ENCODE measurements at regions not wholly inside any gene's neighbourhood (a gene's known extent, or its start where the extent isn't known, plus 50 kb on each side); places are given as distances from the start of the nearest gene placed in this dataset.

GRCh38 chr2:355773-356172, 67.9 kb upstream of the ALKAL2 start:
- H3K36me3 ChIP-seq (replicated peaks in 1 of 2; ENCODE audit: control insufficient read depth in 1 of 2, insufficient read depth in 2 of 2, low read length in 2 of 2) = no peaks in the 10 kb centered on the region
- no peak for FAIRE-seq
- ChIA-PET POLR2A (no interaction called here), CTCF (ENCODE audit: low intra/inter-chr PET ratio, low total read pairs) (no interaction called here)
- WGBS (ENCODE audit: low lambda C conversion rate) = 42% methylated on average over 12 of the region's 12 CpGs
- in situ Hi-C loops (cut with HindIII; ENCODE audit: extremely low pct_ligation_motif_present, low pct_unique_long_range_greater_than_20kb) = no loop called here
- no peak overlapping the region for H3K9ac ChIP-seq (ENCODE audit: insufficient read depth, low read depth, low read length)
- BruUV-seq (replicated peaks) = no TSS peak
- no peak overlapping the region for H3K4me2 ChIP-seq (ENCODE audit: low read depth, low read length)
- H3K4me1 ChIP-seq (ENCODE audit: insufficient read depth, low read length) = no peaks in the 10 kb centered on the region
- H3K79me2 ChIP-seq (ENCODE audit: insufficient read depth, low read length) = no peaks in the 10 kb centered on the region
- H3K4me3 ChIP-seq (replicated peaks in 1 of 3; ENCODE audit: insufficient read depth in 1 of 3, low read depth in 2 of 3, low read length in 3 of 3) = no peak overlapping the region
- no peak for ATAC-seq
- TF ChIP-seq MNT (IDR thresholded peaks at IDR 0.05) = peak; percentile 60
- TF ChIP-seq ZNF362 (CRISPR knock-in tag; IDR thresholded peaks at IDR 0.05; ENCODE audit: borderline replicate concordance) = no peak
- intact Hi-C loops (cut with micrococcal nuclease; ENCODE audit: unreplicated experiment) = no loop called here
- no peak overlapping the region for H2AFZ ChIP-seq (ENCODE audit: low read length)
- peaks cover 2 to 29% of the 10 kb centered on the region in 2 experiments; a peak in 3 of 5 replicates for H3K27me3 ChIP-seq (ENCODE audit: control insufficient read depth in 1 of 2, insufficient read depth in 2 of 2, low read length in 2 of 2)
- DNase-seq (ENCODE audit: low spot score) = no peak
- H3K27ac ChIP-seq (ENCODE audit: extremely low read length, insufficient read depth, low read length) = no peak overlapping the region
- no peaks in the 10 kb centered on the region for H4K20me1 ChIP-seq (ENCODE audit: insufficient read depth, low read length)
- no peaks in the 10 kb centered on the region for H3K9me3 ChIP-seq (ENCODE audit: low read length)

GRCh38 chr2:352696-353095, 64.8 kb upstream of the ALKAL2 start:
- no peak overlapping the region for H3K4me3 ChIP-seq (replicated peaks in 1 of 3; ENCODE audit: insufficient read depth in 1 of 3, low read depth in 2 of 3, low read length in 3 of 3)
- H3K4me1 ChIP-seq (ENCODE audit: insufficient read depth, low read length) = no peaks in the 10 kb centered on the region
- H3K27ac ChIP-seq (ENCODE audit: extremely low read length, insufficient read depth, low read length) = no peak overlapping the region
- ATAC-seq = no peak
- no peaks in the 10 kb centered on the region for H3K9me3 ChIP-seq (ENCODE audit: low read length)
- no peaks in the 10 kb centered on the region for H3K36me3 ChIP-seq (replicated peaks in 1 of 2; ENCODE audit: control insufficient read depth in 1 of 2, insufficient read depth in 2 of 2, low read length in 2 of 2)
- H3K79me2 ChIP-seq (ENCODE audit: insufficient read depth, low read length) = no peaks in the 10 kb centered on the region
- intact Hi-C loops (cut with micrococcal nuclease; ENCODE audit: unreplicated experiment) = no loop called here
- no peak for DNase-seq (ENCODE audit: low spot score)
- no peaks in the 10 kb centered on the region for H4K20me1 ChIP-seq (ENCODE audit: insufficient read depth, low read length)
- no TSS peak for BruUV-seq (replicated peaks)
- POLR2A ChIA-PET = no interaction called here
- in situ Hi-C loops (cut with HindIII; ENCODE audit: extremely low pct_ligation_motif_present, low pct_unique_long_range_greater_than_20kb) = no loop called here
- peaks cover 0 to 19% of the 10 kb centered on the region in 2 experiments; a peak in 3 of 5 replicates for H3K27me3 ChIP-seq (ENCODE audit: control insufficient read depth in 1 of 2, insufficient read depth in 2 of 2, low read length in 2 of 2)
- no peak for FAIRE-seq
- no peak overlapping the region for H3K9ac ChIP-seq (ENCODE audit: insufficient read depth, low read depth, low read length)
- H3K4me2 ChIP-seq (ENCODE audit: low read depth, low read length) = no peak overlapping the region
- under 1% methylated on average over 3 of the region's 3 CpGs for WGBS (ENCODE audit: low lambda C conversion rate)
- CTCF ChIA-PET (ENCODE audit: low intra/inter-chr PET ratio, low total read pairs) = no interaction called here
- no peak overlapping the region for H2AFZ ChIP-seq (ENCODE audit: low read length)
- TF ChIP-seq TBP (CRISPR knock-in tag; IDR thresholded peaks at IDR 0.05) (no peak), ZBTB46 (CRISPR knock-in tag; IDR thresholded peaks at IDR 0.05; ENCODE audit: borderline replicate concordance) (no peak), ZNF83 (CRISPR knock-in tag; IDR thresholded peaks at IDR 0.05; ENCODE audit: borderline replicate concordance) (no peak), USF2 (IDR thresholded peaks at IDR 0.05; ENCODE audit: low read depth, low read length) (no peak), USF2 (CRISPR knock-in tag; IDR thresholded peaks at IDR 0.05; ENCODE audit: borderline replicate concordance) (no peak), MXD1 (CRISPR knock-in tag; IDR thresholded peaks at IDR 0.05) (no peak), TRIM22 (IDR thresholded peaks at IDR 0.05) (no peak), MIXL1 (CRISPR knock-in tag; IDR thresholded peaks at IDR 0.05) (no peak)

Measured in HepG2 (cell line).